GM23248 (cell line): ENCODE measurements at regions not wholly inside any gene's neighbourhood (a gene's known extent, or its start where the extent isn't known, plus 50 kb on each side); places are given as distances from the start of the nearest gene placed in this dataset.

Experiments
- DNase-seq: peaks from one replicate; pipeline ENCODE4 v3.0.0-alpha.2; 2015
- H2AFZ ChIP-seq: fragments of 200-600 bp; sonication (generic); 2 replicates; pipeline ENCODE4 v1.6.1; 2016; ENCODE audit warnings: antibody characterized with exemption
- H3F3A ChIP-seq: fragments of 200-600 bp; sonication (generic); 2 replicates; pipeline ENCODE4 v1.6.1; 2016; ENCODE audit warnings: mild to moderate bottlenecking, antibody characterized with exemption, mixed run types; ENCODE audit not compliant: insufficient read depth
- H3K27ac ChIP-seq: fragments of 200-600 bp; sonication (generic); 2 replicates; pipeline ENCODE4 v1.5.1; 2016; ENCODE audit warnings: mild to moderate bottlenecking
- H3K27me3 ChIP-seq: fragments of 200-600 bp; sonication (generic); replicated peaks from 2 replicates; pipeline ENCODE4 v1.6.1; 2016; ENCODE audit warnings: mild to moderate bottlenecking; ENCODE audit not compliant: insufficient read depth
- H3K36me3 ChIP-seq: fragments of 200-600 bp; sonication (generic); 2 replicates; pipeline ENCODE4 v1.6.1; 2016; ENCODE audit warnings: low read depth, mild to moderate bottlenecking
- H3K4me1 ChIP-seq: fragments of 200-600 bp; sonication (generic); 2 replicates; pipeline ENCODE4 v1.6.1; 2016; ENCODE audit warnings: mild to moderate bottlenecking; ENCODE audit not compliant: insufficient read depth
- H3K4me2 ChIP-seq: fragments of 200-600 bp; sonication (generic); one replicate; pipeline ENCODE4 v1.6.1; 2016; ENCODE audit warnings: mild to moderate bottlenecking; ENCODE audit not compliant: unreplicated experiment
- H3K4me3 ChIP-seq: fragments of 200-600 bp; sonication (generic); 2 replicates; pipeline ENCODE4 v1.5.1; 2016; ENCODE audit warnings: mild to moderate bottlenecking
- H3K79me2 ChIP-seq: fragments of 200-600 bp; sonication (generic); 2 replicates; pipeline ENCODE4 v1.6.1; 2016; ENCODE audit warnings: mild to moderate bottlenecking; ENCODE audit not compliant: insufficient read depth
- H3K9ac ChIP-seq: fragments of 200-600 bp; sonication (generic); 2 replicates; pipeline ENCODE4 v1.6.1; 2016; ENCODE audit warnings: mild to moderate bottlenecking
- H3K9me2 ChIP-seq: fragments of 200-600 bp; sonication (generic); 2 replicates; pipeline ENCODE4 v1.6.1; 2016; ENCODE audit warnings: mixed run types, mild to moderate bottlenecking, moderate library complexity; ENCODE audit not compliant: insufficient read depth
- H3K9me3 ChIP-seq: fragments of 200-600 bp; sonication (generic); one replicate; pipeline ENCODE4 v1.6.1; 2017; ENCODE audit warnings: low read depth
- H4K20me1 ChIP-seq: fragments of 200-600 bp; sonication (generic); 2 replicates; pipeline ENCODE4 v1.6.0; 2016; ENCODE audit not compliant: insufficient read depth
- EZH2 ChIP-seq: fragments of 200-600 bp; sonication (generic); IDR thresholded peaks from 2 replicates; pipeline ENCODE4 v1.6.1; 2018; ENCODE audit warnings: antibody characterized with exemption, mild to moderate bottlenecking; ENCODE audit not compliant: insufficient read depth, poor library complexity, severe bottlenecking
- EZH2phosphoT487 ChIP-seq: fragments of 200-600 bp; sonication (generic); IDR thresholded peaks from 2 replicates; pipeline ENCODE4 v1.6.1; 2018; ENCODE audit warnings: antibody characterized with exemption, moderate library complexity, mild to moderate bottlenecking, low read depth; ENCODE audit not compliant: insufficient read depth
- WGBS, 2 experiments: methylation state at CpG; one replicate each; pipeline ENCODE4 v1.1.6; 2015 to 2017; ENCODE audit warnings: low lambda C conversion rate in 2 of 2, low coverage in 1 of 2; ENCODE audit errors: missing lambda C conversion rate in 2 of 2; 5-methylcytosine and 5-hydroxymethylcytosine counted together
- in situ Hi-C: fragments of 300-500 bp; cut with MboI; formaldehyde crosslinking; loops from 2 replicates; pipeline ENCODE4 v1.15.0; 2020

GRCh38 chr10:83229991-83230390, 909.3 kb upstream of the GHITM start:
- no peak for DNase-seq
- Histone ChIP-seq H2AFZ (no peak overlapping the region), H3K9me3 (no peaks in the 10 kb centered on the region), H3F3A (no peaks in the 10 kb centered on the region), H3K36me3 (no peaks in the 10 kb centered on the region), H3K27ac (no peak overlapping the region), H3K9ac (no peak overlapping the region), H3K4me2 (no peak overlapping the region), H4K20me1 (no peaks in the 10 kb centered on the region), H3K9me2 (no peaks in the 10 kb centered on the region), H3K79me2 (no peaks in the 10 kb centered on the region), H3K27me3 (no peaks in the 10 kb centered on the region), H3K4me3 (no peak overlapping the region), H3K4me1 (no peaks in the 10 kb centered on the region)
- in situ Hi-C loops: no loop called here
- WGBS, 2 experiments: 35 to 44% methylated on average over 8 of the region's 8 CpGs
- no peak for TF ChIP-seq EZH2phosphoT487
- TF ChIP-seq EZH2: no peak

- no peak for DNase-seq
- Histone ChIP-seq H3K4me3 (no peak overlapping the region), H3K9me3 (no peaks in the 10 kb centered on the region), H3K9me2 (no peaks in the 10 kb centered on the region), H3K27me3 (no peaks in the 10 kb centered on the region), H3K36me3 (no peaks in the 10 kb centered on the region), H3F3A (no peaks in the 10 kb centered on the region), H3K4me1 (no peaks in the 10 kb centered on the region), H3K9ac (no peak overlapping the region), H4K20me1 (no peaks in the 10 kb centered on the region), H3K79me2 (no peaks in the 10 kb centered on the region), H3K4me2 (no peak overlapping the region), H2AFZ (no peak overlapping the region), H3K27ac (no peak overlapping the region)
- WGBS, 2 experiments: 8 to 17% methylated on average over 1 of the region's 1 CpG
- in situ Hi-C loops: no loop called here
- TF ChIP-seq EZH2 (no peak), EZH2phosphoT487 (no peak)
These were observed 905.6 kb upstream of the GHITM start for GRCh38 chr10:83233691-83234090.

- Histone ChIP-seq H3K9ac (no peak overlapping the region), H3K4me1 (no peaks in the 10 kb centered on the region), H3K27me3 (no peaks in the 10 kb centered on the region), H3K36me3 (no peaks in the 10 kb centered on the region), H4K20me1 (no peaks in the 10 kb centered on the region), H3K9me3 (no peaks in the 10 kb centered on the region), H3K4me2 (no peak overlapping the region), H3K4me3 (no peak overlapping the region), H3K9me2 (no peaks in the 10 kb centered on the region), H3F3A (no peaks in the 10 kb centered on the region), H3K79me2 (no peaks in the 10 kb centered on the region), H2AFZ (no peak overlapping the region), H3K27ac (no peak overlapping the region)
- TF ChIP-seq EZH2phosphoT487: no peak
- TF ChIP-seq EZH2: no peak
- DNase-seq: no peak
- 2 to 3% methylated on average over 4 of the region's 4 CpGs for WGBS, 2 experiments
- in situ Hi-C loops: no loop called here
These were observed 891.1 kb upstream of the GHITM start for GRCh38 chr10:83248106-83248631.

GRCh38 chr10:83250396-83250795, 888.9 kb upstream of the GHITM start:
- Histone ChIP-seq H3F3A (no peaks in the 10 kb centered on the region), H3K9ac (no peak overlapping the region), H4K20me1 (no peaks in the 10 kb centered on the region), H3K27me3 (no peaks in the 10 kb centered on the region), H3K4me3 (no peak overlapping the region), H2AFZ (no peak overlapping the region), H3K4me2 (no peak overlapping the region), H3K79me2 (no peaks in the 10 kb centered on the region), H3K27ac (no peak overlapping the region), H3K9me3 (no peaks in the 10 kb centered on the region), H3K36me3 (no peaks in the 10 kb centered on the region), H3K9me2 (no peaks in the 10 kb centered on the region), H3K4me1 (no peaks in the 10 kb centered on the region)
- WGBS, 2 experiments: 3 to 16% methylated on average over 1 of the region's 1 CpG
- in situ Hi-C loops: no loop called here
- no peak for DNase-seq
- TF ChIP-seq EZH2phosphoT487 (no peak), EZH2 (no peak)

- Histone ChIP-seq H4K20me1 (no peaks in the 10 kb centered on the region), H3K4me1 (no peaks in the 10 kb centered on the region), H3K9me3 (no peaks in the 10 kb centered on the region), H3K9ac (no peak overlapping the region), H3K27ac (no peak overlapping the region), H3K36me3 (no peaks in the 10 kb centered on the region), H3K79me2 (no peaks in the 10 kb centered on the region), H3K4me2 (no peak overlapping the region), H3K4me3 (no peak overlapping the region), H2AFZ (no peak overlapping the region), H3F3A (no peaks in the 10 kb centered on the region), H3K9me2 (no peaks in the 10 kb centered on the region), H3K27me3 (no peaks in the 10 kb centered on the region)
- DNase-seq: no peak
- WGBS, 2 experiments: 9 to 12% methylated on average over 3 of the region's 3 CpGs
- TF ChIP-seq EZH2 (no peak), EZH2phosphoT487 (no peak)
- in situ Hi-C loops: no loop called here
These were observed 887.1 kb upstream of the GHITM start for GRCh38 chr10:83252169-83252568.
